ENCODE measurements at regions not wholly inside any gene's neighbourhood (a gene's known extent, or its start where the extent isn't known, plus 50 kb on each side); places are given as distances from the start of the nearest gene placed in this dataset.

GRCh38 chr13:23514076-23514475 lies 56.1 kb upstream of the TNFRSF19 start:
- Histone ChIP-seq H2BK15ac (ENCODE audit: low read depth, low read length) (no peak overlapping the region), H3K9ac (ENCODE audit: low read depth, low read length) (no peak overlapping the region), H3K14ac (replicated peaks; ENCODE audit: low read depth, low read length) (no peak overlapping the region), H4K8ac (ENCODE audit: low read depth in 2 of 2, low read length in 2 of 2) (no peak overlapping the region), H3K23ac (ENCODE audit: low read depth, low read length) (no peak overlapping the region), H3K4me1 (ENCODE audit: control insufficient read depth, insufficient read depth, low read length) (peaks cover 10% of the 10 kb centered on the region), H3K4me2 (ENCODE audit: low read depth, low read length) (no peak overlapping the region), H3K9me1 (ENCODE audit: insufficient read depth, low read length) (peaks cover 11% of the 10 kb centered on the region), H3K18ac (ENCODE audit: low read depth, low read length) (no peak overlapping the region), H3K27ac (ENCODE audit: insufficient read depth, low read length) (no peak overlapping the region), H2AFZ (replicated peaks; ENCODE audit: low read length, poor library complexity) (no peak overlapping the region), H2AK5ac (ENCODE audit: low read depth, low read length) (no peak overlapping the region), H3K4me3 (ENCODE audit: insufficient read depth, low read depth, low read length) (no peak overlapping the region), H3K36me3 (ENCODE audit: control insufficient read depth, insufficient read depth, low read length) (no peaks in the 10 kb centered on the region), H3K4ac (ENCODE audit: low read depth, low read length) (no peak overlapping the region), H4K91ac (ENCODE audit: insufficient read depth, low read depth, low read length) (no peak overlapping the region), H2BK5ac (ENCODE audit: low read depth, low read length, poor library complexity, severe bottlenecking) (no peak overlapping the region), H4K5ac (ENCODE audit: low read depth, low read length) (no peak overlapping the region), H2BK120ac (ENCODE audit: low read depth, low read length) (no peak overlapping the region), H2AK9ac (replicated peaks; ENCODE audit: low read depth, low read length, poor library complexity) (no peak overlapping the region), H3K79me1 (ENCODE audit: low read depth in 1 of 2, low read length in 2 of 2) (0 out of 4 replicates have a peak, but pooled peaks cover 0 to 4% of the 10 kb centered on the region in 2 experiments), H2BK20ac (ENCODE audit: low read depth, low read length) (no peak overlapping the region), H3K27me3 (ENCODE audit: control insufficient read depth, insufficient read depth, low read length) (no peaks in the 10 kb centered on the region), H3K56ac (ENCODE audit: extremely low read depth, insufficient read depth, low read length) (no peak overlapping the region), H4K20me1 (ENCODE audit: insufficient read depth, low read length) (no peaks in the 10 kb centered on the region), H3K9me3 (ENCODE audit: control insufficient read depth, insufficient read depth, low read length) (no peaks in the 10 kb centered on the region)
- in situ Hi-C loops (cut with MboI; ENCODE audit: low sequenced_read_pairs) (no loop called here), intact Hi-C loops (cut with micrococcal nuclease) (no loop called here), dilution Hi-C loops (cut with HindIII; ENCODE audit: low sequenced_read_pairs, unreplicated experiment) (no loop called here)
- WGBS, 2 experiments (ENCODE audit: extremely low coverage in 2 of 2, insufficient read length in 1 of 2): 93% methylated on average over 3 of the region's 4 CpGs; no CpG with 5 or more reads in 1 of the 2 experiments
- ATAC-seq (ENCODE audit: low read depth): no peak
- BruUV-seq (replicated peaks): no TSS peak
- DNase-seq: no peak
- CTCF ChIA-PET: interaction anchor here (0.6 kb wide), 1 partner anchor 42 kb away, joined by 4 read pairs; no protein-coding TSS in a partner anchor
- no peak for TF ChIP-seq MAFK (IDR thresholded peaks at IDR 0.05; ENCODE audit: low read depth, low read length)
- no peak for TF ChIP-seq POLR2A (IDR thresholded peaks at IDR 0.05; ENCODE audit: low read depth, low read length)
- no peak for TF ChIP-seq USF2 (IDR thresholded peaks at IDR 0.05; ENCODE audit: low read depth, low read length)
- TF ChIP-seq RAD21 (IDR thresholded peaks at IDR 0.05; ENCODE audit: low read length): no peak
- TF ChIP-seq CEBPB (IDR thresholded peaks at IDR 0.05; ENCODE audit: low read depth, low read length): no peak
- no peak for TF ChIP-seq RFX5 (IDR thresholded peaks at IDR 0.05; ENCODE audit: low read depth, low read length)
- TF ChIP-seq BHLHE40 (IDR thresholded peaks at IDR 0.05; ENCODE audit: low read depth, low read length): no peak
- TF ChIP-seq FOS (IDR thresholded peaks at IDR 0.05; ENCODE audit: low read depth, low read length): no peak
- no peak for TF ChIP-seq CHD1 (IDR thresholded peaks at IDR 0.05; ENCODE audit: low read depth, low read length)
- POLR2A ChIA-PET (ENCODE audit: unreplicated experiment): no interaction called here

Data from IMR-90 (cell line).